MCF 10A (cell line): ENCODE measurements at regions not wholly inside any gene's neighbourhood (a gene's known extent, or its start where the extent isn't known, plus 50 kb on each side); places are given as distances from the start of the nearest gene placed in this dataset.

Experiments used
- BruUV-seq: library from RNA; stranded (reverse); fragments of 400-500 nt; replicated peaks from 2 replicates; lab custom pipeline; 2021; lab: Mats Ljungman, UMichigan
- CTCF ChIA-PET: fragments of 300-600 bp; sonication (Branson Sonifier 250); formaldehyde crosslinking; extraction: SDS; loops from one replicate; lab custom pipeline; 2021; ENCODE audit warnings: antibody characterized with exemption, inconsistent platforms; lab: Yijun Ruan, JAX
- POLR2A ChIA-PET: fragments of 300-600, 350-650 bp; sonication (Branson Sonifier 250); formaldehyde crosslinking; extraction: SDS; loops from one replicate; lab custom pipeline; 2020; ENCODE audit warnings: antibody characterized with exemption, inconsistent platforms; lab: Yijun Ruan, JAX
- DNase-seq: peaks from one replicate; pipeline ENCODE4 v3.0.0-alpha.2; 2018; ENCODE audit not compliant: unreplicated experiment
- H3K27ac Mint-ChIP-seq: one replicate; pipeline ENCODE4 v1.8.0; 2022; ENCODE audit warnings: mild to moderate bottlenecking, low read depth, mixed read lengths; ENCODE audit not compliant: unreplicated experiment
- H3K27me3 Mint-ChIP-seq: one replicate; pipeline ENCODE4 v1.8.0; 2022; ENCODE audit warnings: mixed read lengths; ENCODE audit not compliant: insufficient read depth, unreplicated experiment
- H3K36me3 Mint-ChIP-seq: one replicate; pipeline ENCODE4 v1.8.0; 2022; ENCODE audit warnings: mild to moderate bottlenecking, moderate library complexity, mixed read lengths; ENCODE audit not compliant: insufficient read depth, unreplicated experiment
- H3K4me1 Mint-ChIP-seq: one replicate; pipeline ENCODE4 v1.8.0; 2022; ENCODE audit warnings: mixed read lengths; ENCODE audit not compliant: insufficient read depth, unreplicated experiment
- H3K4me3 Mint-ChIP-seq: one replicate; pipeline ENCODE4 v1.8.0; 2022; ENCODE audit warnings: mild to moderate bottlenecking, moderate library complexity, mixed read lengths; ENCODE audit not compliant: unreplicated experiment
- H3K9me3 Mint-ChIP-seq: one replicate; pipeline ENCODE4 v1.8.0; 2022; ENCODE audit warnings: mixed read lengths; ENCODE audit not compliant: unreplicated experiment
- CTCF ChIP-seq: fragments of 200-600 bp; IDR thresholded peaks from one replicate; pipeline ENCODE4 v1.8.0; 2022; ENCODE audit warnings: antibody characterized with exemption, mild to moderate bottlenecking; ENCODE audit not compliant: unreplicated experiment
- intact Hi-C: fragments of 100-400 bp; cut with micrococcal nuclease; formaldehyde crosslinking; loops from 2 replicates; pipeline ENCODE4 v1.14.1; 2022

GRCh38 chr2:22832196-22832595 is 552.8 kb upstream of the KLHL29 start:
- ChIA-PET POLR2A (interaction anchor here (0.7 kb wide), 1 partner anchor 1914 kb away, joined by 3 read pairs; no protein-coding TSS in a partner anchor), CTCF (no interaction called here)
- H3K4me1 Mint-ChIP-seq = no peaks in the 10 kb centered on the region
- no TSS peak for BruUV-seq
- H3K4me3 Mint-ChIP-seq = no peak overlapping the region
- H3K36me3 Mint-ChIP-seq = no peaks in the 10 kb centered on the region
- H3K27me3 Mint-ChIP-seq = no peaks in the 10 kb centered on the region
- intact Hi-C loops = no loop called here
- no peak overlapping the region for H3K27ac Mint-ChIP-seq
- no peaks in the 10 kb centered on the region for H3K9me3 Mint-ChIP-seq
- TF ChIP-seq CTCF = no peak
- no peak for DNase-seq

- Mint-ChIP-seq H3K36me3 (no peaks in the 10 kb centered on the region), H3K9me3 (no peaks in the 10 kb centered on the region), H3K4me3 (no peak overlapping the region), H3K4me1 (no peaks in the 10 kb centered on the region), H3K27ac (no peak overlapping the region), H3K27me3 (peaks cover 11% of the 10 kb centered on the region)
- DNase-seq = no peak
- TF ChIP-seq CTCF = no peak
- ChIA-PET POLR2A (no interaction called here), CTCF (no interaction called here)
- intact Hi-C loops = no loop called here
- BruUV-seq = no TSS peak
These were observed 546.5 kb upstream of the KLHL29 start for GRCh38 chr2:22838461-22838860.

- Mint-ChIP-seq H3K36me3 (no peaks in the 10 kb centered on the region), H3K27me3 (peaks cover 11% of the 10 kb centered on the region), H3K4me3 (no peak overlapping the region), H3K27ac (no peak overlapping the region), H3K4me1 (no peaks in the 10 kb centered on the region), H3K9me3 (peaks cover under 1% of the 10 kb centered on the region)
- ChIA-PET POLR2A (no interaction called here), CTCF (no interaction called here)
- no peak for DNase-seq
- intact Hi-C loops = no loop called here
- TF ChIP-seq CTCF = no peak
- BruUV-seq = no TSS peak
These were observed 542.6 kb upstream of the KLHL29 start for GRCh38 chr2:22842205-22842869.

- CTCF ChIA-PET = no interaction called here
- Mint-ChIP-seq H3K27me3 (peaks cover 11% of the 10 kb centered on the region), H3K36me3 (no peaks in the 10 kb centered on the region), H3K9me3 (peaks cover 14% of the 10 kb centered on the region), H3K27ac (no peak overlapping the region), H3K4me3 (no peak overlapping the region), H3K4me1 (no peaks in the 10 kb centered on the region)
- intact Hi-C loops = no loop called here
- POLR2A ChIA-PET = no interaction called here
- DNase-seq = no peak
- TF ChIP-seq CTCF = no peak
- no TSS peak for BruUV-seq
These were observed 541.0 kb upstream of the KLHL29 start for GRCh38 chr2:22843919-22844537.
